Kidney (tissue), 13 donors: ENCODE measurements at regions not wholly inside any gene's neighbourhood (a gene's known extent, or its start where the extent isn't known, plus 50 kb on each side); places are given as distances from the start of the nearest gene placed in this dataset.
"Not testable (repeated sequence)": the region's sequence is repeated elsewhere in the genome, so short reads cannot be mapped to it uniquely, and the experiment has no call there.

Source experiments
- DNase-seq, 5 donors: peaks; one replicate each; pipeline ENCODE4 v3.0.0-alpha.2; 2013 to 2020
- FAIRE-seq: peaks from 2 replicates; lab custom pipeline; 2012; peaks lifted over from hg19 to GRCh38; lab: Jason Lieb, UNC
- H3K27ac ChIP-seq, 2 donors: one replicate each; pipeline ENCODE4 v1.7.0; 2013; ENCODE audit warnings: low read depth in 2 of 2, low read length in 2 of 2, inconsistent platforms in 1 of 2
- H3K27me3 ChIP-seq: one replicate; pipeline ENCODE4 v1.7.1; 2013; ENCODE audit warnings: low read length, inconsistent platforms; ENCODE audit not compliant: control insufficient read depth, insufficient read depth
- H3K36me3 ChIP-seq, 3 donors: one replicate each; pipeline versions ENCODE4 v1.7.0 to v1.7.1; 2013; ENCODE audit warnings: low read length in 3 of 3, control low read depth in 1 of 3, inconsistent platforms in 1 of 3; ENCODE audit not compliant: insufficient read depth in 3 of 3, control insufficient read depth in 2 of 3
- H3K4me1 ChIP-seq, 3 donors: one replicate each; pipeline versions ENCODE4 v1.7.0 to v1.7.1; 2013; ENCODE audit warnings: low read length in 3 of 3, inconsistent platforms in 1 of 3, low read depth in 1 of 3; ENCODE audit not compliant: control insufficient read depth in 2 of 3, insufficient read depth in 2 of 3
- H3K4me3 ChIP-seq, 3 donors: one replicate each; pipeline versions ENCODE4 v1.7.0 to v1.8.1; 2013; ENCODE audit warnings: low read length in 3 of 3, control low read depth in 1 of 3, inconsistent platforms in 1 of 3
- H3K9ac ChIP-seq, 3 donors: one replicate each; pipeline versions ENCODE4 v1.7.0 to v1.7.1; 2013; ENCODE audit warnings: low read length in 3 of 3, control low read depth in 1 of 3, inconsistent platforms in 1 of 3
- H3K9me3 ChIP-seq, 3 donors: one replicate each; pipeline versions ENCODE4 v1.7.0 to v1.7.1; 2013; ENCODE audit warnings: low read length in 3 of 3, control low read depth in 1 of 3, inconsistent platforms in 1 of 3; ENCODE audit not compliant: control insufficient read depth in 2 of 3, insufficient read depth in 1 of 3
- intact Hi-C: fragments of 100-400 bp; cut with DNase I; formaldehyde crosslinking; loops from one replicate; pipeline ENCODE4 v1.11.1; 2022
- TF ChIP-seq, protein P1 (sequence below): IDR thresholded peaks from 3 replicates; pipeline ENCODE4 v1.5.1; 2012; ENCODE audit warnings: mild to moderate bottlenecking, moderate library complexity, borderline replicate concordance; ENCODE audit not compliant: insufficient read depth; ENCODE audit errors: extremely low read depth
- donor health status: control.
- donor health status: control.
- donor health status: control.
- donor health status: control.
- donor health status: control.
- donor health status: DM: yes; HTN: yes; CAD: no.
- donor health status: Normal renal cell carcinoma (clear cell type).

DNA sequence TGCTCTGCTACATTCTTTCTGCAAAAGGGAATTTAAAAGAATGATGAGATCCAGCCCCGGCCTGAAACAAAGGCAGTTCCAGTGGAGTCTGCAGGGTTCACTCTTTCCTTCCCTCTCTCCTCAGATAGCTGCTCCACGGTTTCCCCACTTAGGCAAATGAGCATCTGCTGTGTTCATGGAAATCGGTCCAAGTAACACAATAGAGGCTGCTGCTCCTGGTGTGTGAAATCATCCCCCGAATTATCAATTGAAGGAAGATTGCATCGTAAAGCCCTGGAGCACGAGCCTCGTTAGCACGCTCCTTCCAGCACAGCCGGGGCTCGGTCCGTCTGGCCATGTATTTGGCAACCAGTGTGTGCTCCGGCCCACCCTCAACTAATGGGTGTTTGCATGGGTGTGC, 108.3 kb upstream of the DPP6 start:
- intact Hi-C loops: no loop called here
- Histone ChIP-seq H3K4me3 (no peak overlapping the region), H3K4me1 (peaks cover 0 to 2% (median 0%) of the 10 kb centered on the region in 3 donors), H3K27ac (no peak overlapping the region), H3K27me3 (no peaks in the 10 kb centered on the region), H3K36me3 (no peaks in the 10 kb centered on the region), H3K9me3 (no peaks in the 10 kb centered on the region), H3K9ac (no peak overlapping the region)
- TF ChIP-seq, protein P1, sequence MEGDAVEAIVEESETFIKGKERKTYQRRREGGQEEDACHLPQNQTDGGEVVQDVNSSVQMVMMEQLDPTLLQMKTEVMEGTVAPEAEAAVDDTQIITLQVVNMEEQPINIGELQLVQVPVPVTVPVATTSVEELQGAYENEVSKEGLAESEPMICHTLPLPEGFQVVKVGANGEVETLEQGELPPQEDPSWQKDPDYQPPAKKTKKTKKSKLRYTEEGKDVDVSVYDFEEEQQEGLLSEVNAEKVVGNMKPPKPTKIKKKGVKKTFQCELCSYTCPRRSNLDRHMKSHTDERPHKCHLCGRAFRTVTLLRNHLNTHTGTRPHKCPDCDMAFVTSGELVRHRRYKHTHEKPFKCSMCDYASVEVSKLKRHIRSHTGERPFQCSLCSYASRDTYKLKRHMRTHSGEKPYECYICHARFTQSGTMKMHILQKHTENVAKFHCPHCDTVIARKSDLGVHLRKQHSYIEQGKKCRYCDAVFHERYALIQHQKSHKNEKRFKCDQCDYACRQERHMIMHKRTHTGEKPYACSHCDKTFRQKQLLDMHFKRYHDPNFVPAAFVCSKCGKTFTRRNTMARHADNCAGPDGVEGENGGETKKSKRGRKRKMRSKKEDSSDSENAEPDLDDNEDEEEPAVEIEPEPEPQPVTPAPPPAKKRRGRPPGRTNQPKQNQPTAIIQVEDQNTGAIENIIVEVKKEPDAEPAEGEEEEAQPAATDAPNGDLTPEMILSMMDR: no peak
- DNase-seq: peak in 2 of 5 donors; percentile 37 to 67
- FAIRE-seq: no peak

DNA sequence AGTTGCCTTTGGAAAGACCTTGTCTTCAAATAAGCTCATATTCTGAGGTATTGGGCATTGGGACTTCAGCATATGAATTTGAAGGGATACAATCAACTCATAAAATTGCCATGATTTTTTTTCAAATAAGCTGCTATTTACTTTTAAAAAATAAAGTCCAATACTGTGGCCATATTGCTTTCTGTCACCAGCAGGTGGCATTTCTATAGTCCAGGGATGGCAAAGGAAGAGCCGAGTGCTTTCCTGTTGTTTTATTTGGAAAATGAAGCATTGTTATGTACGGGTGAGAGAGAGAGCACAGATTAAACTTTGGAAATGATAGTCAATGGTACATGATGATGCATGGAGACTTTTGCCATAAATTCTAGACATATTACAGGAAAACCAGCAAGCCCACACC, 104.1 kb upstream of the DPP6 start:
- TF ChIP-seq, protein P1: no peak
- no peak for DNase-seq
- Histone ChIP-seq H3K27me3 (no peaks in the 10 kb centered on the region), H3K4me1 (peaks cover 0 to 2% (median 0%) of the 10 kb centered on the region in 3 donors), H3K9me3 (no peaks in the 10 kb centered on the region), H3K36me3 (no peaks in the 10 kb centered on the region), H3K27ac (no peak overlapping the region), H3K9ac (no peak overlapping the region), H3K4me3 (no peak overlapping the region)
- no peak for FAIRE-seq
- intact Hi-C loops: no loop called here

DNA sequence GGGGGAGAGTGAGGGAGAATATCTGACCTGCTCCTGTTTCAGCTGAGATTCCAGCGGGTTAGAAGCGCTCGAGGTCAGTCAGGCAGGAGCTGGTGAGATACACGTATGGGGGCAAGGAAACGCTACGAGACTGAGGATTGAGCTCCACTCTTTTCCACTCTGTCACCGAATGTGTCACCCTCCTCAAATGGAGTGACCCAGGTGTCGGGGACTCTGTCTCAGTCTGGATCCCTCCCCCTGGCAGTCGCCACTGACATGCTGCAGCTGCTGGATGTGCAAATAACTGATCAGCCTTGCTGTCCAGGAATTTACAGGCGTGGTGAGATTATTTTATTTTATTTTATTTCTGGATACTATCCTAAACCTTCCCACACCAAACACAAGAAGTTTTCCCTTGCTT, 100.9 kb upstream of the DPP6 start:
- DNase-seq (peak in 2 of 5 donors; percentile 40 to 51), FAIRE-seq (no peak)
- no peak overlapping the region for H3K4me3 ChIP-seq
- intact Hi-C loops: no loop called here
- TF ChIP-seq, protein P1: no peak
- H3K4me1 ChIP-seq: no peaks in the 10 kb centered on the region
- H3K27ac ChIP-seq: no peak overlapping the region
- no peak overlapping the region for H3K9ac ChIP-seq
- H3K36me3 ChIP-seq: no peaks in the 10 kb centered on the region
- H3K27me3 ChIP-seq: no peaks in the 10 kb centered on the region
- no peaks in the 10 kb centered on the region for H3K9me3 ChIP-seq

DNA sequence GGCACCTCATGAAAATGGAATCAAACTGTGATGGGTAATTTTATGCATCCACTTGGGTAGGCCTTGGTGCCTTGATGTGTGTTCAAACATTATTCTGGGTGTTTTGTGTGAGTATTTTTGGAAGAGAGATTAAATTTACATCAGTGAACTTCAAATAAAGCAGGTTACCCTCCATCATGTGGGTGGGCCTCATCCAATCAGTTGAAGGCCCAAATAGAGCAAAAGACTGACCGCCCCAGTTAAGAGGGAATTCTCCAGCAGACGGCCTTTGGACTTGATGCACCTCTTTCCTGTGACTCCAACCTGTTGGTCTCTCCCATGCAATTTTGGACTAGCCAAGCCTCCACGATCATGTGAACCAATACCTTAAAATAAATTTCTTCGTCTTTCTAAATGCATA, 97.7 kb upstream of the DPP6 start:
- DNase-seq (no peak), FAIRE-seq (no peak)
- Histone ChIP-seq H3K9me3 (no peaks in the 10 kb centered on the region), H3K9ac (no peak overlapping the region), H3K27me3 (no peaks in the 10 kb centered on the region), H3K4me3 (no peak overlapping the region), H3K36me3 (no peaks in the 10 kb centered on the region), H3K27ac (no peak overlapping the region), H3K4me1 (no peaks in the 10 kb centered on the region)
- TF ChIP-seq, protein P1: no peak
- intact Hi-C loops: no loop called here

DNA sequence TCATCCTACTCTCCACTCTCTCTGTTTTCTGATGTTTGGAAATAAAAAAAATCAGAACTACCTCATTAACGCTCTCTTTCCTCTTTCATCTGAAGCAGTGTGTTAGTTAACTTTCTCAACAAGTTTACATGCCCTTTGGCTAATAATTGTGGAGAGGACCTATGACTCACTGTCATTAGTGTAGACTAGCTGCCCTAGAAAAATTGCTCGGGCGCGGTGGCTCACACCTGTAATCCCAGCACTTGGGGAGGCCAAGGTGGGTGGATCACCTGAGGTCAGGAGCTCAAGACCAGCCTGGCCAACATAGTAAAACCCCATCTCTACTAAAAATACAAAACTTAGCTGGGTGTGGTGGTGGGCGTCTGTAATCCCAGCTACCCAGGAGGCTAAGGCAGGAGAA, 94.5 kb upstream of the DPP6 start:
- H3K27me3 ChIP-seq, DNase-seq, H3K9ac ChIP-seq, intact Hi-C loops, H3K27ac ChIP-seq, H3K4me3 ChIP-seq, H3K4me1 ChIP-seq, FAIRE-seq, H3K9me3 ChIP-seq, H3K36me3 ChIP-seq: not testable (repeated sequence)

DNA sequence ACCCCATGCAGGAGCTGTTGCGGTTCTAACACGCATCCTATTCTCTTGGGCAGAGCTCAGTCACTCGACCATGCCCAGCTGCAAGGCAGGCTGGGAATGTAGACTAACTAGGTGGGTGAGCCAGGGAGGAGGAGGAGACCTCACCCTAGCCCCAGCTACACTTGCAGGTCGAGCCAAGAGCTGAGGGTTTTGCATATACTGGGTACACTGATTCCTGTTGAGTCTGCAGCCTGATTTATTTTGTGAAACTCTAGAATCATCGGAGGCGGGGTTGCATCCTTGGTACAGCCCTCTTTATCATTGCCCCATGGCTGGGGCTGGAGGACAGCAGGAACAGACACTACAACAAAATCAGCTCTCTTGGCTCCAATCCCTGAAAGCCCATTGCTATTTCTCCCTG, 93.8 kb upstream of the DPP6 start:
- H3K27me3 ChIP-seq, H3K27ac ChIP-seq, H3K4me3 ChIP-seq, H3K4me1 ChIP-seq, FAIRE-seq, H3K36me3 ChIP-seq, H3K9me3 ChIP-seq, H3K9ac ChIP-seq, intact Hi-C loops: not testable (repeated sequence)
- DNase-seq: peak in 2 of 5 donors; percentile 21 to 33
